ENCODE measurements at regions not wholly inside any gene's neighbourhood (a gene's known extent, or its start where the extent isn't known, plus 50 kb on each side); places are given as distances from the start of the nearest gene placed in this dataset.

DNA sequence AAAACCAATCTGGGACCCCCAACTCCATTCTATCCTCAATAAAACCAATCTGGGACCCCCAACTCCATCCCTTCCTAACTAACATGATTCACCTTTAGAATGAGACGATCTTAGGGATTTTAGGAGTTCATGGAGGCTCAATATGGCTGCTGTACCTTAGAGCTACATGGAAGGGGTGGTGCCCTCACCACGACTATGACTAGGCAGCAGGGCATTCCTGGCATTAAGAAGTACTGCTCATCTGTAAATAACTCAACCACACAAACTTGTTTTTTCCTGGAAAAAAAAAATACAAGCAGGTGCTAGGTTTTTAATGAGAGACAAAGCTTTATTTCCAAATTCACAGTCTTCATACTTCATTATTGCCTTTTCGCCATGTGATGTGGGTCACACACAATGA lies 346.5 kb upstream of the FAT1 start:
- no peaks in the 10 kb centered on the region for H3K27me3 ChIP-seq
- H3K4me3 ChIP-seq = no peak overlapping the region
- H3K36me3 Mint-ChIP-seq = no peaks in the 10 kb centered on the region
- H3K79me2 ChIP-seq (ENCODE audit: low read depth) = no peaks in the 10 kb centered on the region
- no peak overlapping the region for H2AFZ ChIP-seq (replicated peaks)
- H3K9me3 Mint-ChIP-seq = no peaks in the 10 kb centered on the region
- peaks cover 7% of the 10 kb centered on the region for H3K4me1 Mint-ChIP-seq
- no peaks in the 10 kb centered on the region for H3F3A ChIP-seq (ENCODE audit: low read depth)
- no peak for DNase-seq (ENCODE audit: low spot score)
- H4K20me1 ChIP-seq (ENCODE audit: low read depth) = no peaks in the 10 kb centered on the region
- H3K4me2 ChIP-seq = no peak overlapping the region
- TF ChIP-seq, protein P1, sequence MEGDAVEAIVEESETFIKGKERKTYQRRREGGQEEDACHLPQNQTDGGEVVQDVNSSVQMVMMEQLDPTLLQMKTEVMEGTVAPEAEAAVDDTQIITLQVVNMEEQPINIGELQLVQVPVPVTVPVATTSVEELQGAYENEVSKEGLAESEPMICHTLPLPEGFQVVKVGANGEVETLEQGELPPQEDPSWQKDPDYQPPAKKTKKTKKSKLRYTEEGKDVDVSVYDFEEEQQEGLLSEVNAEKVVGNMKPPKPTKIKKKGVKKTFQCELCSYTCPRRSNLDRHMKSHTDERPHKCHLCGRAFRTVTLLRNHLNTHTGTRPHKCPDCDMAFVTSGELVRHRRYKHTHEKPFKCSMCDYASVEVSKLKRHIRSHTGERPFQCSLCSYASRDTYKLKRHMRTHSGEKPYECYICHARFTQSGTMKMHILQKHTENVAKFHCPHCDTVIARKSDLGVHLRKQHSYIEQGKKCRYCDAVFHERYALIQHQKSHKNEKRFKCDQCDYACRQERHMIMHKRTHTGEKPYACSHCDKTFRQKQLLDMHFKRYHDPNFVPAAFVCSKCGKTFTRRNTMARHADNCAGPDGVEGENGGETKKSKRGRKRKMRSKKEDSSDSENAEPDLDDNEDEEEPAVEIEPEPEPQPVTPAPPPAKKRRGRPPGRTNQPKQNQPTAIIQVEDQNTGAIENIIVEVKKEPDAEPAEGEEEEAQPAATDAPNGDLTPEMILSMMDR (IDR thresholded peaks at IDR 0.05) = no peak
- no peak for TF ChIP-seq EZH2phosphoT487 (IDR thresholded peaks at IDR 0.05)
- no peak for TF ChIP-seq EZH2 (IDR thresholded peaks at IDR 0.05)
- no peak overlapping the region for H3K27ac ChIP-seq
- H3K27me3 Mint-ChIP-seq (ENCODE audit: insufficient read depth, low read depth) = peaks cover 4% of the 10 kb centered on the region
- no peak overlapping the region for H3K4me3 Mint-ChIP-seq
- no peaks in the 10 kb centered on the region for H3K9me3 ChIP-seq (ENCODE audit: low read depth)
- H3K36me3 ChIP-seq = no peaks in the 10 kb centered on the region
- H3K9ac ChIP-seq = no peak overlapping the region
- H3K27ac Mint-ChIP-seq = no peak overlapping the region
- H3K4me1 ChIP-seq = peaks cover 6% of the 10 kb centered on the region

DNA sequence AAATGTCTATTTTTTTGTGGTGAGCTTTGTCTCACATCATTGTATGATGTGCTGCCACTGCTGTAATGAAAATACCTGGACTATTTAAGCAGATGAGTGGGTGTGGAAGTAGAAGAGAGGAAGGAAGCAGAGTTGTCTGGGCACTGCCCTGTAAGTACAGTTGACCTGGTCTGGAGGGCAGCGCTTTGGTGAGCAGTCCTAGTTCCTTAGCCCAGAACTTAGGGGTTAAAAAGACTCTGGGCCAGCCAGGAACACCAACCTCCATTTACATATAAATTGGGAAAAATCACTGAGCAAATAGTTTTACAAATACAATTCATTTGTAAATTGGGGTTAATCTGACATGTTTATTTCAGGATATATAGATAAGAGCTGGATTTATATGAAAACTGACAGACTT lies 347.1 kb upstream of the FAT1 start:
- TF ChIP-seq EZH2 (IDR thresholded peaks at IDR 0.05) (no peak), EZH2phosphoT487 (IDR thresholded peaks at IDR 0.05) (no peak)
- TF ChIP-seq, protein P1 (IDR thresholded peaks at IDR 0.05) = no peak
- no peak overlapping the region for H3K4me3 Mint-ChIP-seq
- Histone ChIP-seq H3F3A (ENCODE audit: low read depth) (no peaks in the 10 kb centered on the region), H3K27me3 (no peaks in the 10 kb centered on the region), H3K27ac (no peak overlapping the region), H3K36me3 (no peaks in the 10 kb centered on the region), H3K4me1 (peaks cover 6% of the 10 kb centered on the region), H3K9me3 (ENCODE audit: low read depth) (no peaks in the 10 kb centered on the region), H4K20me1 (ENCODE audit: low read depth) (no peaks in the 10 kb centered on the region), H3K4me3 (no peak overlapping the region), H3K9ac (no peak overlapping the region), H3K79me2 (ENCODE audit: low read depth) (no peaks in the 10 kb centered on the region), H3K4me2 (no peak overlapping the region), H2AFZ (replicated peaks) (no peak overlapping the region)
- H3K27ac Mint-ChIP-seq = no peak overlapping the region
- H3K36me3 Mint-ChIP-seq = no peaks in the 10 kb centered on the region
- no peak for DNase-seq (ENCODE audit: low spot score)
- peaks cover 4% of the 10 kb centered on the region for H3K27me3 Mint-ChIP-seq (ENCODE audit: insufficient read depth, low read depth)
- H3K4me1 Mint-ChIP-seq = peaks cover 7% of the 10 kb centered on the region
- no peaks in the 10 kb centered on the region for H3K9me3 Mint-ChIP-seq

DNA sequence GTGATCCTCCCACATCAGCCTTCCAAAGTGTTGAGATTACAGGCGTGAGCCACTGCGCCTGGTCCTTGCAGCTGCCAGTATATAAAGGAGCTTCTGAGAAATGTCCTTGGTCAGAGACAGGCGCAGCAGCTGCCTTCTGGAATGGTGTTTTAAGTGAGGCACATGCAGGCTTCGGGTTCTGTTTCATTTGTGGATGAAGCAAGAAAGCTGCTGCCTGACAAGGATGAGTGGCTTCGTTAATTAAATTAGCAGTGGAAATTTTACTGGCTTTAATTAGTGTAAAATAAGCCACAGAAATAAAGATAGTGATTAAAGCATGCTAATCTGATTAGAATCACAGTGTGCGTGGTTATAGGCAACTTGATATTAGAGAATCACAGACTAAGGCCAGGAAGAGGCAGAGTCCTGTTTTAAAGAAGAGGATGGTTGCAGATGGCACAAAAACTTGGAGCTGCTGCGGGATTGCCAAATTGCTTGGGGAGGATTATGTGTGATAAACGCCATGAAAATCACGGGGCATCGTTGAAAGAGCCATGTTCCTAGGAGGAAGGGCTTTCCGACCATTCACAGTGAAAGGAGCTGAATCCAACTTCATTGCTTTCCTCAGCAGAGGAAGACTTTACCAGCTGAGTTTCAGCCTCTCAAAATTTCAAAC lies 348.4 kb upstream of the FAT1 start:
- Histone ChIP-seq H3K27ac (no peak overlapping the region), H3K79me2 (ENCODE audit: low read depth) (no peaks in the 10 kb centered on the region), H3K4me1 (peaks cover 7% of the 10 kb centered on the region), H3K9ac (no peak overlapping the region), H3K27me3 (no peaks in the 10 kb centered on the region), H3K36me3 (no peaks in the 10 kb centered on the region), H3K9me3 (ENCODE audit: low read depth) (no peaks in the 10 kb centered on the region), H3F3A (ENCODE audit: low read depth) (no peaks in the 10 kb centered on the region), H3K4me3 (no peak overlapping the region), H4K20me1 (ENCODE audit: low read depth) (no peaks in the 10 kb centered on the region), H2AFZ (replicated peaks) (no peak overlapping the region), H3K4me2 (no peak overlapping the region)
- no peak for DNase-seq (ENCODE audit: low spot score)
- Mint-ChIP-seq H3K27ac (no peak overlapping the region), H3K4me3 (no peak overlapping the region), H3K9me3 (no peaks in the 10 kb centered on the region), H3K27me3 (ENCODE audit: insufficient read depth, low read depth) (peaks cover 4% of the 10 kb centered on the region), H3K4me1 (peaks cover 7% of the 10 kb centered on the region), H3K36me3 (no peaks in the 10 kb centered on the region)
- TF ChIP-seq EZH2phosphoT487 (IDR thresholded peaks at IDR 0.05) (no peak), EZH2 (IDR thresholded peaks at IDR 0.05) (no peak)
- TF ChIP-seq, protein P1 (IDR thresholded peaks at IDR 0.05) = no peak

Measured in neural progenitor cell (in vitro differentiated cells).